Lower leg skin (tissue), 4 donors: ENCODE measurements at regions not wholly inside any gene's neighbourhood (a gene's known extent, or its start where the extent isn't known, plus 50 kb on each side); places are given as distances from the start of the nearest gene placed in this dataset.
"Not testable (repeated sequence)": the region's sequence is repeated elsewhere in the genome, so short reads cannot be mapped to it uniquely, and the experiment has no call there.

Source experiments
- DNase-seq, 2 donors: peaks; one replicate each; pipeline ENCODE4 v3.0.0-alpha.2; 2019; ENCODE audit warnings: low spot score in 2 of 2
- H3K4me3 ChIP-seq: fragments of 200-600 bp; sonication (generic); 2 replicates; pipeline ENCODE4 v1.5.1; 2017; ENCODE audit warnings: mild to moderate bottlenecking, low read depth; ENCODE audit not compliant: poor library complexity, severe bottlenecking
- POLR2A ChIP-seq, 2 donors: fragments of 450-650 bp; IDR thresholded peaks; one replicate each; pipeline ENCODE4 v1.6.1; 2016 to 2017; ENCODE audit warnings: antibody characterized with exemption in 2 of 2, mild to moderate bottlenecking in 1 of 2, moderate library complexity in 1 of 2
- WGBS, 2 donors: methylation state at CpG; one replicate each; pipeline ENCODE4 v1.1.5; 2018; 5-methylcytosine and 5-hydroxymethylcytosine counted together
- intact Hi-C: fragments of 100-400 bp; cut with DNase I; formaldehyde crosslinking; loops from one replicate; pipeline ENCODE4 v1.15.0; 2023; ENCODE audit warnings: low total_unique reads
- TF ChIP-seq, protein P1 (sequence below), 3 donors: fragments of 450-650 bp; IDR thresholded peaks; one replicate each; pipeline ENCODE4 v1.5.1; 2016; ENCODE audit warnings: antibody characterized with exemption in 3 of 3, mild to moderate bottlenecking in 3 of 3, moderate library complexity in 2 of 3

DNA sequence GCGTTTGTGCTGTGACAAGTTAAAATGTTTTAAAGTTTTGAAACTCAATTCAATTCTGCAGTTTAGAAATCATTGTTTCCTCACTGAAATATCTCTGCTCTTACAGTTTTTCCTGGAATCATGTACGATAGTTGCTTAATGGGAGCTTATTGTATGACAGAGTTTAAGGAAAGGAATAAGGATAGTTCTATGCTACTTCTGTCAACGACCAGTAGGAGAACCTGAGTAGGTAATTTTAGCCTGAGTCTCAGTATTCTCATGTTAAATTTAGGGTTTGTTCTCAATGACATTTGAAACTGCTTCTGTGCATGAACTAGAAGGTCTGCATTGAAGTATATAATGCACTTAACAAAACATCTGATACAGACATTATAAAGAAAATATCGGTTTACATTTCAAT lies 361.1 kb downstream of the CPS1 start:
- no peak overlapping the region for H3K4me3 ChIP-seq
- DNase-seq, result no peak
- intact Hi-C loops, result no loop called here
- no peak for TF ChIP-seq POLR2A (IDR thresholded peaks at IDR 0.05)
- TF ChIP-seq, protein P1, sequence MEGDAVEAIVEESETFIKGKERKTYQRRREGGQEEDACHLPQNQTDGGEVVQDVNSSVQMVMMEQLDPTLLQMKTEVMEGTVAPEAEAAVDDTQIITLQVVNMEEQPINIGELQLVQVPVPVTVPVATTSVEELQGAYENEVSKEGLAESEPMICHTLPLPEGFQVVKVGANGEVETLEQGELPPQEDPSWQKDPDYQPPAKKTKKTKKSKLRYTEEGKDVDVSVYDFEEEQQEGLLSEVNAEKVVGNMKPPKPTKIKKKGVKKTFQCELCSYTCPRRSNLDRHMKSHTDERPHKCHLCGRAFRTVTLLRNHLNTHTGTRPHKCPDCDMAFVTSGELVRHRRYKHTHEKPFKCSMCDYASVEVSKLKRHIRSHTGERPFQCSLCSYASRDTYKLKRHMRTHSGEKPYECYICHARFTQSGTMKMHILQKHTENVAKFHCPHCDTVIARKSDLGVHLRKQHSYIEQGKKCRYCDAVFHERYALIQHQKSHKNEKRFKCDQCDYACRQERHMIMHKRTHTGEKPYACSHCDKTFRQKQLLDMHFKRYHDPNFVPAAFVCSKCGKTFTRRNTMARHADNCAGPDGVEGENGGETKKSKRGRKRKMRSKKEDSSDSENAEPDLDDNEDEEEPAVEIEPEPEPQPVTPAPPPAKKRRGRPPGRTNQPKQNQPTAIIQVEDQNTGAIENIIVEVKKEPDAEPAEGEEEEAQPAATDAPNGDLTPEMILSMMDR (IDR thresholded peaks at IDR 0.05), result no peak
- WGBS, 2 donors, result 46 to 75% methylated on average over 4 of the region's 4 CpGs

DNA sequence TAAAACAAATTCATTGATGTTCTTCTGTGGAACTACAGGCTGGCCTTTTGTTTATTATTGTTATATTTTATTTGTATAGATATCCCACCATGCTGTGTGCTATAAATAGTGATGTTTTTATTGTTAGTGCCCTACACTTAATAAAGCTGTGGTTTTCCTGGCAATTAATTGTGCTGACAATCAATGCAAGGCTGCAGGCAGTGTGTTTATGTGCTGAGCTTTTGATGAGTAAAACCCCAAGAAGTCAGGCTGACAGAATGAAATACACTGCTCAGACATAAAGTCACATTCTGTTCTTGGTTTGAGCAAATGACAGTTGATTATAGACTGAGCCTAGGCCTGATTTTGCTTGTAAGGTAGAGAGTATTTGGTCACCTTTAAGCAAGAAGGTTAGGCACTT lies 362.7 kb downstream of the CPS1 start:
- TF ChIP-seq, protein P1 (IDR thresholded peaks at IDR 0.05), result no peak
- no peak for TF ChIP-seq POLR2A (IDR thresholded peaks at IDR 0.05)
- intact Hi-C loops, result no loop called here
- DNase-seq, result no peak
- H3K4me3 ChIP-seq, result no peak overlapping the region

DNA sequence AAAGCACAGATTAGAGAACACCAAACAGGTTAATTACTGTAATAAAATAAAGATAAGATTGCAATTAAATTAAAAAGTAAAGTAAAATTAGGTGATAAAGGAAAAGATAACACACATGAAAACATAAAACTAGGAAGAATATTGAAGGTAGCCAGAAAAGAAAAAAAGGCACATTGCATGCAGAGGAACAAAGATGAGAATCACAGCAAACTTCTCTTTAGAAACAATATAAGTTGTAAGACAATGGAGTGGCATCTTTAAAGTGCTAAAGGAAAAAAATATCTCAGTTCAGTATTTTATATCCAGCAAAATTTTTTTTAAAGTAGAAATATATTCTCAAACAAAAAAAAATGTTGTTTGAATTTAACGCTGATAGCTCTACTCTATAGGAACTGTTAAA lies 366.0 kb downstream of the CPS1 start:
- no peak for DNase-seq
- intact Hi-C loops, result no loop called here
- H3K4me3 ChIP-seq, result no peak overlapping the region
- TF ChIP-seq, protein P1 (IDR thresholded peaks at IDR 0.05), result no peak
- no peak for TF ChIP-seq POLR2A (IDR thresholded peaks at IDR 0.05)
- 96 to 99% methylated on average over 1 of the region's 1 CpG for WGBS, 2 donors

DNA sequence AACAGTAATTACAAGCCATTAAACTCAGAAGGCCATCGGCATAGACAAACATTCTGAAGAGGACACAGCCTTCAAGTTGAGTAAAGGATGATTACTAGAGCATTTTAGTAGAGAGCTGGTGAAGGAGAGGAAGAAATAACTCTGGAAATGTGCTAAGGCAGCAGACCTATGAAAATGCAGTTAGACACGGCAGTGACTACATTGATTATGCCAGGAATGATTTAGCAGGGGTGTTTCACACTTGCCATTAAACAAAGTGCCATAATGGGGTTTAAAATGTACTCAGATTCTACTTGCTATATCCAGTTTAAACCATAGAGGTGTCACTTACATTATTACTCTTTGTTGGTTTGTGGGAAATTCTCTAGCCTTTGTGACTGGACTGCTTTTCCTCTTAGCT lies 372.3 kb downstream of the CPS1 start:
- intact Hi-C loops, result no loop called here
- WGBS, 2 donors, result 65 to 66% methylated on average over 2 of the region's 2 CpGs
- no peak for TF ChIP-seq POLR2A (IDR thresholded peaks at IDR 0.05)
- TF ChIP-seq, protein P1 (IDR thresholded peaks at IDR 0.05), result no peak
- no peak overlapping the region for H3K4me3 ChIP-seq
- no peak for DNase-seq

DNA sequence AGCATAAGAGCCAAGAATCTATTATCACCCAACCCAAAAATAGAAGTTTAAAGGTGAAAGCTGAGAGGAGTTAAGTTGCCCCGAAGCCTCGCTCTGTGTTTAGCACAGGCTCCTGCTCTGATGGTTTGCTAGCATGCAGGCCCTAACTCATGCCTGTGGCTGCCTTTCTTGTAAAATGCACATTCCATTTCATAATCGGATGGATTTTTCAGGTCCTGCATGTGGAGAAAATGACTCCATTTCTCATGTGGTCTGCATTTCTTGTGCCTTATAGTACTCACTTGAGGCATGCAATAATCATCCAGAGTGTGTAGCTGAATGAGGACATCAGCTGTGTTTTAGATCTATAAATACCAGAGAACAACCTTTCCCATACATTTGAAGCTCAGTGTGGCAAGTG lies 381.8 kb downstream of the CPS1 start:
- no peak overlapping the region for H3K4me3 ChIP-seq
- intact Hi-C loops, result no loop called here
- TF ChIP-seq, protein P1 (IDR thresholded peaks at IDR 0.05), result no peak
- no peak for TF ChIP-seq POLR2A (IDR thresholded peaks at IDR 0.05)
- WGBS, 2 donors, result 51 to 54% methylated on average over 3 of the region's 3 CpGs
- DNase-seq, result no peak

DNA sequence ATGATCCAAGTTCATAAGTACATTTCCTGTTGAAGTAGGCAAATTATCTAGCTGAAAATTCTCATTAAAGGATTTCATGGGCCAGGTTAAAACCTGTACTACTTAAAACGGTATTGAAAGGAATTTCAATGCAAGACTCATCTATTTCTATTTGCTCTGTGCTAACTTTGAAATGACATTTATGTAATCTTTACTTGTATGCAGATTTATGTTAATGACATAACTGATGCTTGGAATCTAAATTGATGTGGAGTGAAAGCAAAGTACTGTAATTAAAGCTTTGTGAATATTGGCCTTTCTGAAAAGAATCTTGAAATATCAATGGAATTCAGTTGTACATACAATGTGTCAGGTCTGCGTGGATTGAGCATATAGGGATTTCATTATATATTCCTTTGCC lies 390.0 kb downstream of the CPS1 start:
- no peak overlapping the region for H3K4me3 ChIP-seq
- WGBS, 2 donors, result 69 to 71% methylated on average over 2 of the region's 2 CpGs
- intact Hi-C loops, result no loop called here

DNA sequence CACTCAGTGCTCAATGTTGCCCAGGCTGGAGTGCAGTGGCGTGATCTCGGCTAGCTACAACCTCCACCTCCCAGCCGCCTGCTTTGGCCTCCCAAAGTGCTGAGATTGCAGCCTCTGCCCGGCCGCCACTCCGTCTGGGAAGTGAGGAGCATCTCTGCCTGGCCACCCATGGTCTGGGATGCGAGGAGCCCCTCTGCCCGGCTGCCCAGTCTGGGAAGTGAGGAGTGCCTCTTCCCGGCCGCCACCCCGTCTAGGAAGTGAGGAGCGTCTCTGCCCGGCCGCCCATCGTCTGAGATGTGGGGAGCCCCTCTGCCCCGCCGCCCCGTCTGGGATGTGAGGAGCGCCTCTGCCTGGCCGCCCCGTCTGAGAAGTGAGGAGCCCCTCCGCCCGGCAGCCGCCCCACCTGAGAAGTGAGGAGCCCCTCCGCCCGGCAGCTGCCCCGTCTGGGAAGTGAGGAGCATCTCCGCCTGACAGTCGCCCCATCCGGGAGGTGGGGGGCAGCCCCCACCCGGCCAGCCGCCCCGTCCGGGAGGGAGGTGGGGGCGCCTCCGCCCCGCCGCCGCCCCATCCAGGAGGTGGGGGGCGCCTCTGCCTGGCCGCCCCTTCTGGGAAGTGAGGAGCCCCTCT lies 394.1 kb downstream of the CPS1 start:
- WGBS, 2 donors, result 94 to 96% methylated on average over 22 to 26 of the region's 41 CpGs
- intact Hi-C loops, H3K4me3 ChIP-seq, DNase-seq: not testable (repeated sequence)

More for the DNA sequence above, 390.0 kb downstream of the CPS1 start:
- TF ChIP-seq, protein P1 (IDR thresholded peaks at IDR 0.05), result no peak
- no peak for TF ChIP-seq POLR2A (IDR thresholded peaks at IDR 0.05)
- DNase-seq, result no peak
